ENCODE measurements at regions not wholly inside any gene's neighbourhood (a gene's known extent, or its start where the extent isn't known, plus 50 kb on each side); places are given as distances from the start of the nearest gene placed in this dataset.

GRCh38 chr5:2696156-2696807, 55.2 kb downstream of the IRX2 start:
- H3K4me1 Mint-ChIP-seq (ENCODE audit: low read depth) = no peaks in the 10 kb centered on the region
- H3K27ac Mint-ChIP-seq = no peak overlapping the region
- no peak overlapping the region for H3K4me3 Mint-ChIP-seq
- H3K9me3 Mint-ChIP-seq (ENCODE audit: low read depth) = no peaks in the 10 kb centered on the region
- H3K36me3 Mint-ChIP-seq = no peaks in the 10 kb centered on the region
- peaks cover 1% of the 10 kb centered on the region for H3K27me3 Mint-ChIP-seq

GRCh38 chr5:2695200-2695891, 56.1 kb downstream of the IRX2 start:
- peaks cover 1% of the 10 kb centered on the region for H3K27me3 Mint-ChIP-seq
- no peaks in the 10 kb centered on the region for H3K36me3 Mint-ChIP-seq
- H3K4me1 Mint-ChIP-seq (ENCODE audit: low read depth) = no peaks in the 10 kb centered on the region
- no peak overlapping the region for H3K4me3 Mint-ChIP-seq
- H3K9me3 Mint-ChIP-seq (ENCODE audit: low read depth) = peaks cover 4% of the 10 kb centered on the region
- H3K27ac Mint-ChIP-seq = no peak overlapping the region

- Mint-ChIP-seq H3K4me1 (ENCODE audit: low read depth) (no peaks in the 10 kb centered on the region), H3K36me3 (no peaks in the 10 kb centered on the region), H3K27ac (no peak overlapping the region)
Observed at GRCh38 chr5:2691530-2691929, 59.9 kb downstream of the IRX2 start.

GRCh38 chr5:2690293-2690692, 61.2 kb downstream of the IRX2 start:
- H3K9me3 Mint-ChIP-seq (ENCODE audit: low read depth) = peaks cover 4% of the 10 kb centered on the region
- H3K27me3 Mint-ChIP-seq = peaks cover 3% of the 10 kb centered on the region
- no peaks in the 10 kb centered on the region for H3K36me3 Mint-ChIP-seq
- no peaks in the 10 kb centered on the region for H3K4me1 Mint-ChIP-seq (ENCODE audit: low read depth)
- no peak overlapping the region for H3K4me3 Mint-ChIP-seq
- H3K27ac Mint-ChIP-seq = no peak overlapping the region

More at GRCh38 chr5:2691530-2691929, 59.9 kb downstream of the IRX2 start:
- Mint-ChIP-seq H3K4me3 (no peak overlapping the region), H3K27me3 (peaks cover 3% of the 10 kb centered on the region), H3K9me3 (ENCODE audit: low read depth) (peaks cover 4% of the 10 kb centered on the region)

GRCh38 chr5:2688586-2688985, 62.9 kb downstream of the IRX2 start:
- H3K9me3 Mint-ChIP-seq (ENCODE audit: low read depth) = peaks cover 4% of the 10 kb centered on the region
- H3K27ac Mint-ChIP-seq = no peak overlapping the region
- no peaks in the 10 kb centered on the region for H3K36me3 Mint-ChIP-seq
- no peaks in the 10 kb centered on the region for H3K4me1 Mint-ChIP-seq (ENCODE audit: low read depth)
- H3K27me3 Mint-ChIP-seq = peaks cover 2% of the 10 kb centered on the region
- no peak overlapping the region for H3K4me3 Mint-ChIP-seq

- H3K4me3 Mint-ChIP-seq = no peak overlapping the region
- no peaks in the 10 kb centered on the region for H3K4me1 Mint-ChIP-seq (ENCODE audit: low read depth)
- H3K36me3 Mint-ChIP-seq = no peaks in the 10 kb centered on the region
- H3K27ac Mint-ChIP-seq = no peak overlapping the region
- H3K27me3 Mint-ChIP-seq = peaks cover 2% of the 10 kb centered on the region
- H3K9me3 Mint-ChIP-seq (ENCODE audit: low read depth) = peaks cover 4% of the 10 kb centered on the region
Observed at GRCh38 chr5:2687746-2688145, 63.7 kb downstream of the IRX2 start.

GRCh38 chr5:2686321-2687124, 65.0 kb downstream of the IRX2 start:
- Mint-ChIP-seq H3K36me3 (no peaks in the 10 kb centered on the region), H3K27ac (no peak overlapping the region), H3K9me3 (ENCODE audit: low read depth) (peaks cover 4% of the 10 kb centered on the region), H3K4me1 (ENCODE audit: low read depth) (no peaks in the 10 kb centered on the region), H3K27me3 (peaks cover 2% of the 10 kb centered on the region), H3K4me3 (no peak overlapping the region)

- H3K9me3 Mint-ChIP-seq (ENCODE audit: low read depth) = peaks cover 3% of the 10 kb centered on the region
- H3K4me1 Mint-ChIP-seq (ENCODE audit: low read depth) = no peaks in the 10 kb centered on the region
- peaks cover 2% of the 10 kb centered on the region for H3K27me3 Mint-ChIP-seq
- H3K4me3 Mint-ChIP-seq = no peak overlapping the region
- H3K27ac Mint-ChIP-seq = no peak overlapping the region
- no peaks in the 10 kb centered on the region for H3K36me3 Mint-ChIP-seq
Observed at GRCh38 chr5:2685651-2686272, 65.7 kb downstream of the IRX2 start.

- no peak overlapping the region for H3K27ac Mint-ChIP-seq
- no peaks in the 10 kb centered on the region for H3K36me3 Mint-ChIP-seq
- H3K27me3 Mint-ChIP-seq = peaks cover 4% of the 10 kb centered on the region
- no peak overlapping the region for H3K4me3 Mint-ChIP-seq
- no peaks in the 10 kb centered on the region for H3K4me1 Mint-ChIP-seq (ENCODE audit: low read depth)
- H3K9me3 Mint-ChIP-seq (ENCODE audit: low read depth) = no peaks in the 10 kb centered on the region
Observed at GRCh38 chr5:2684606-2685005, 66.9 kb downstream of the IRX2 start.

- no peak overlapping the region for H3K27ac Mint-ChIP-seq
Observed at GRCh38 chr5:2683720-2684119, 67.8 kb downstream of the IRX2 start.

GRCh38 chr5:2681476-2681875, 70.0 kb downstream of the IRX2 start:
- Mint-ChIP-seq H3K4me3 (no peak overlapping the region), H3K27me3 (peaks cover 2% of the 10 kb centered on the region), H3K27ac (no peak overlapping the region), H3K4me1 (ENCODE audit: low read depth) (no peaks in the 10 kb centered on the region), H3K36me3 (no peaks in the 10 kb centered on the region), H3K9me3 (ENCODE audit: low read depth) (peaks cover under 1% of the 10 kb centered on the region)

More at GRCh38 chr5:2683720-2684119, 67.8 kb downstream of the IRX2 start:
- no peaks in the 10 kb centered on the region for H3K36me3 Mint-ChIP-seq
- H3K27me3 Mint-ChIP-seq = peaks cover 4% of the 10 kb centered on the region
- no peaks in the 10 kb centered on the region for H3K9me3 Mint-ChIP-seq (ENCODE audit: low read depth)
- H3K4me3 Mint-ChIP-seq = no peak overlapping the region
- no peaks in the 10 kb centered on the region for H3K4me1 Mint-ChIP-seq (ENCODE audit: low read depth)

GRCh38 chr5:2680979-2681378, 70.5 kb downstream of the IRX2 start:
- Mint-ChIP-seq H3K27me3 (peaks cover 2% of the 10 kb centered on the region), H3K4me1 (ENCODE audit: low read depth) (no peaks in the 10 kb centered on the region), H3K27ac (no peak overlapping the region), H3K9me3 (ENCODE audit: low read depth) (peaks cover 6% of the 10 kb centered on the region), H3K36me3 (no peaks in the 10 kb centered on the region), H3K4me3 (no peak overlapping the region)

GRCh38 chr5:2677689-2678088, 73.8 kb downstream of the IRX2 start:
- Mint-ChIP-seq H3K4me1 (ENCODE audit: low read depth) (no peaks in the 10 kb centered on the region), H3K27ac (no peak overlapping the region), H3K9me3 (ENCODE audit: low read depth) (peaks cover 6% of the 10 kb centered on the region), H3K27me3 (peaks cover 2% of the 10 kb centered on the region), H3K4me3 (no peak overlapping the region), H3K36me3 (no peaks in the 10 kb centered on the region)

GRCh38 chr5:2675548-2675947, 75.9 kb downstream of the IRX2 start:
- no peaks in the 10 kb centered on the region for H3K36me3 Mint-ChIP-seq
- peaks cover 2% of the 10 kb centered on the region for H3K27me3 Mint-ChIP-seq
- H3K9me3 Mint-ChIP-seq (ENCODE audit: low read depth) = peaks cover 6% of the 10 kb centered on the region
- H3K4me1 Mint-ChIP-seq (ENCODE audit: low read depth) = no peaks in the 10 kb centered on the region
- no peak overlapping the region for H3K4me3 Mint-ChIP-seq
- H3K27ac Mint-ChIP-seq = no peak overlapping the region

- no peaks in the 10 kb centered on the region for H3K4me1 Mint-ChIP-seq (ENCODE audit: low read depth)
- no peak overlapping the region for H3K27ac Mint-ChIP-seq
- H3K27me3 Mint-ChIP-seq = no peaks in the 10 kb centered on the region
- peaks cover 6% of the 10 kb centered on the region for H3K9me3 Mint-ChIP-seq (ENCODE audit: low read depth)
- no peaks in the 10 kb centered on the region for H3K36me3 Mint-ChIP-seq
- no peak overlapping the region for H3K4me3 Mint-ChIP-seq
Observed at GRCh38 chr5:2674456-2674855, 77.0 kb downstream of the IRX2 start.
